LoVo (cell line): ENCODE measurements at regions not wholly inside any gene's neighbourhood (a gene's known extent, or its start where the extent isn't known, plus 50 kb on each side); places are given as distances from the start of the nearest gene placed in this dataset.
"Not testable (repeated sequence)": the region's sequence is repeated elsewhere in the genome, so short reads cannot be mapped to it uniquely, and the experiment has no call there.

Source experiments
- DNase-seq: peaks from one replicate; pipeline ENCODE4 v3.0.0-alpha.2; 2016; ENCODE audit warnings: low spot score

DNA sequence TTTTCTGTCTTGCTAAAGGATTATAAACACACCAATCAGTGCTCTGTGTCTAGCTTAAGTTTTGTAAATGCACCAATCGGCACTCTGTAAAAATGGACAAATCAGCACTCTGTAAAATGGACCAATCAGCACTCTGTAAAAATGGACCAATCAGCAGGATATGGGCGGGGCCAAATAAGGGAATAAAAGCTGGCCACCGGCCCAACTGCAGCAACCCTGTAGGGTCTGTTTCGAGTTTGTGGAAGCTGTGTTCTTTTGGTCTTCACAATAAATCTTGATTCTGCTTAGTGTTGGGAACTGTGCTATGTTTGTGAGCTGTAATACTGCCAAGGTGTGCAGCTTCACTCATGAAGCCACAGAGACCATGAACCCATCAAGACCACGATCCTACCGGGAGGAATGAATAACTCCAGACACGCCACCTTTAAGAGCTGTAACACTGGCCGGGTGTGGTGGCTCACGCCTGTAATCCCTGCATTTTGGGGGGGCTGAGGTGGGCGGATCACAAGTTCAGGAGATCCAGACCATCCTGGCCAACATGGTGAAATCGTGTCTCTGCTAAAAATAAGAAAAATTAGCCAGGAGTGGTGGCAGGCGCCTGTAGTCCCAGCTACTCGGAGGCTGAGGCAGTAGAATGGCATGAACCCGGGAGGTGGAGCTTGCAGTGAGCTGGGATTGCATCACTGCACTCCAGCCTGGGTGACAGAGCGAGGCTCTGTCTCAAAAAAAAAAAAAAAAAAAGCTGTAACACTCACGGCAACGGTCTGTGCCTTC is 133.0 kb upstream of the GDF10 start:
- DNase-seq, result not testable (repeated sequence)

DNA sequence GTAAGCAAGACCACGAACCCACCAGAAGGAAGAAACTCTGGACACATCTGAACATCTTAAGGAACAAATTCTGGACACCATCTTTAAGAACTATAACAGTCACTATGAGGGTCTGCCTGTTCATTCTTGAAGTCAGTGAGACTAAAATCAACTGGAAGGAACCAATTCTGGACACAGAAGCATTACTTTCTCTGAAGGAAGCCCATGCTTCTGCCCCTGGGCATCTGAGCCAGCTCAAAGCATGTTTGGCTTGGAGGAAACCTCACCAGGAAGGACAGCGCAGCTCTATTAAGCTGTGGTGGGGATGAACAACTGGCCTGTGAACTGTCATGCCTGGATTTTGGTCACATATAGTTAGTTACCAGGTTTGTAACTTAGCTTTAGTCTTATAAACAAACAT is 132.4 kb upstream of the GDF10 start:
- DNase-seq, result no peak

DNA sequence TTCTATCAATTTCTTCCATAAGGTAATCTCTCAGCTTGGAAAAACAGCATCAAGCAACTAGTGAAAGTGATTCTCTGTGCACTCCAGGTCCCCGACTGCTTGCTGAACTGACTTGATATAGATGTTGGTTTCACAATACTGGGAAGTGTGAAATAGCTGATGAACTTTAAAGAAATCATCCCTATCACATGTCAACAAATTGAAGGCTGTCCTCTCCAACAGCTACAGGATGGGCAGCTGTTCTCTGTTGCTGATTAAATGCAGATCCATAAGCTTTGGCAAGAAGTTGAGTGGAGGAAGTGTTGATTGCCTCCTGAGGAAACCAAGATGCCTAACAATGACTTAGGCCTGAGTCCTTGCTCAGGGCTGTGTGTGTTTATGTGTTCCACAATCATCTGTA is 130.4 kb upstream of the GDF10 start:
- DNase-seq, result no peak

DNA sequence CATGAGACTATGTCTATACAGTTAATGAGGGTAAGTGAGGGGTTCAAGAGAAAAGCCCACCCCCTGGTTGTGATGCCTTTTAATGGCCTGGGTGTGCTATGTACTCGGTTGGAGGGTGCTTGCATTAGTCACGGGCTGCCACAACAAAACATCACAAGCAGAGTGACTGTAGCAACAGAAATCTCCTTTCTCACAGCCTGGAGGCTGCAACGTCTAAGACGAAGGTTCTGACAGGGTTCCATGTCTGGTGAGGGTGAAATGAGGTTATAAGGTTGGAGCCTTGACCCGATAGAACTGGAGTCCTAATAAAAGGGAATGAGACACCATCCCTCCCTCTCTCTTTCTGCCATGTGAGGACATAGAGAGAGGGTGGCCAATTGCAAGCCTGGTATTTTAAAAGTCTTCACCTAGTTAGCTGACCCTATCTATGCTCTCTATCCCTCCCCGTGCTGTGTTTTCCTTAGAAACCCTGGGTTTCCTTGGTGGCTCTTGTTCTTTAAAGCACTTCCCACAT is 126.0 kb upstream of the GDF10 start:
- DNase-seq, result no peak

DNA sequence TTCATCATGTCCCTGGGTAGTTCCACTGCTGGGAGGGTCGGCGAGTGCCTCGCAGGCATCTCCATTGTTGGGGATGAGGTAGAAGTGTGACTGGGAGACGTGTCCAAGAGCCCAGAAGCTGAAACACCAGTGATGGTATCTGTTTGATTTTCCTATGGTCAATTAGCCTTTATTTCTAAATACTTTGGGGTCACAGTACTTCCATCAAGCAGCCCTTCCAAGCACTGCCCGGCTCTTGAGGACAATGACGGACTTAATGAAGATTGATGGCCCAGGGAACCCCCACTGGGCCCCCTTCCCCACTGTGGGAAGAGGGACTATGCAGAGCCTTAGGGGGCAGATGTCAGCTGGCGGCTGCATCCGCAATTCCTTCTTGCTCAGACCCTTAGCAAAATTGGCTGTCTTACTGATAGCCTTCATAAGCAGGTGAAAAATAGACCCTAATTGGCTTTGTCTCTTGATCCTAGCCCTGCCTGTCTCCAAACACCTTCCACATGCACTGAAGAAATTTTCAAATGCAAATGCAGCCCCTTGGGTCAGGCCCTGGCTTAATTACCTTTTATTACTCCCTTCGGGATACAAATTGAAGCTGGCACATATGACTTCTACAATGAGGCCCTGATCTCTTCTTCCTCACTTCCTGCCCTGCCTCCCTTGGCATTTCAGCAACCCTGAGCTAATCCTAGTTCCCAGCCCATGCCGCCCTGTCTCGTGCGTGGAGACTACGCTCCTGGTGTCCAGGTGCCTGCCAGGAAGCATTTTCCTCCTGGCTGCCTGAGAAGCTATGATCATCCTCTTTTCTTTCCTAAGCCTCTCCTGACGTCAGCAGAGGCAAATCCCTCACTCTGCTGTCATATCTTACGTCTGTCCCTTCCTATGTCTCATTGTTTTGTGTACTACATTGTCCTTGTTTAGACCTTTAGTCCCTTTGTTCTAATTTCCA is 124.5 kb upstream of the GDF10 start:
- DNase-seq, result no peak

DNA sequence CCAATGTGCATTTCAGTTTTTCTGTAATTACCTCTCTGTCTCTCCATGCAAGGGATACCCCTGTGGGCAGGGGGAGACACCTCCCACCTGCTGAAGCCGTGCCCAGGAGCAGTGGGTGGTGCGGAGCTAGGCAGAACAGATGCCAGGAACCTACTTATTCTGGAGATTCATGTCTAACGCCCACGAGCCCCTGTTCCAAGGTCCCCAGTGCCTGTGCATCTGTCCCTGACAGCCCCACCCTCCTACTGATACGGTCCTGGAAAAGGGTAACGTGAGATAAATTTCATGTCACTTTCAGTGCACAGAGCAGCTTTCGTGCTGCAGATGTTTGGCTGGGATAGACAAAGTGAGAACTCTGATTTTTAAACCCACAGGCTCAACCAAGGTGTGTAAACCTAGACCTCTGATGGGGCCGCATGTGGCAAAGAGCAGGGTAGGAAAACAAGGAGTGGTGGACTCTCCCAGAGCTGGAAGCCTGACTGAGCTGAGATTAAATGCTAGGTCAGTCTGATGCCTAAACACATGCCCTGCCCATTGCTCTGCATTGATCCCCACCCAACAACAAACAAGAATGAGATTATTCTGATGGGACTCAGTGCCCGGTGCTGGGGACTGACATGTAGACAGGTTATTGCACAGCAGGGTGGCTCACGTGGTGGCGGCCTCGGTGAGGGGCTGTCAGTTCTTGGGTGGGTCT is 123.6 kb upstream of the GDF10 start:
- DNase-seq, result no peak

DNA sequence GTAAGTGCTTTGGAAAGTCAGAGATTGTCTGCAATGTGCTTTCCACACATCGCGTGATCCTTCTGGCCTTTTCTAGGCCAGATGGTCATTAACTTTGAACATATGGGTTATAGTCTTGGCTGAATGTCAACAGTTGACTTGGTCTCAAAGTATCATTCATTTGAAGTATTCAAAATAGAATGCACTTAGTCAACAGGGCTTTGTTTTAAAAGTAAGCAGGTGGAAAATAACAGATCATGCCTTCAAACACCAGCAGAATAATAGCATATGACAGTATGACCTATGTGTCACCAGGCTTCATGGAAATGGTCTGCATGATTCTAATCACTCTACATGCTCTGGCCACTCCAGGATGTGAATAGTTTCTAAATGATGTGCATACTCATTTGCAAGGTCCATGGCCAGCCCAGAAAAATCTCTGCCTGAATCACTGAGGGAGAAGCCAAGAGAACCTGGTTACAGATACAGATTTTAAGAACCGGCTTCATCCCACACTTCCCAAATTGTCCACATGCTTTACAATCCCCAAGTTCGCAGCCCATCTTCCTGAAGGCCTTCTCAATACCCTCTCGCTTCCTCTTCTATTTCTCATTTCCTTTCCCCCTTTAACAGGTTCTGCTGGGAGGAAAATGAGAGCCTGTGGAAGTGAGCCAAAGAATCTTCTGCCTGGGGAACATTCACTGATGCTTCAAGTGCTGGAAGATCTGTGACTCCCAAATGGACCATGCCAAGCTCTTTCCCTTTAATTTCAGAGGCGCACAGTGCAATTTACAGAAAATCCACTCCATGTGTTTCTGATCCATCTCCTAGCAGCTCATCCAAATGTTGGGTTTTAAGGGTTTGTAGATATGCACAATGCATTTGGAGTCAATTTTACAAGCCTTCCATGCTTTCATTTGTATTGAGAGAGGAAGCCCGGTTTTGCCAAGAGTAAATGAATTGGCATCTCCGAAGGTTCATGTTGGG is 122.8 kb upstream of the GDF10 start:
- DNase-seq, result no peak

DNA sequence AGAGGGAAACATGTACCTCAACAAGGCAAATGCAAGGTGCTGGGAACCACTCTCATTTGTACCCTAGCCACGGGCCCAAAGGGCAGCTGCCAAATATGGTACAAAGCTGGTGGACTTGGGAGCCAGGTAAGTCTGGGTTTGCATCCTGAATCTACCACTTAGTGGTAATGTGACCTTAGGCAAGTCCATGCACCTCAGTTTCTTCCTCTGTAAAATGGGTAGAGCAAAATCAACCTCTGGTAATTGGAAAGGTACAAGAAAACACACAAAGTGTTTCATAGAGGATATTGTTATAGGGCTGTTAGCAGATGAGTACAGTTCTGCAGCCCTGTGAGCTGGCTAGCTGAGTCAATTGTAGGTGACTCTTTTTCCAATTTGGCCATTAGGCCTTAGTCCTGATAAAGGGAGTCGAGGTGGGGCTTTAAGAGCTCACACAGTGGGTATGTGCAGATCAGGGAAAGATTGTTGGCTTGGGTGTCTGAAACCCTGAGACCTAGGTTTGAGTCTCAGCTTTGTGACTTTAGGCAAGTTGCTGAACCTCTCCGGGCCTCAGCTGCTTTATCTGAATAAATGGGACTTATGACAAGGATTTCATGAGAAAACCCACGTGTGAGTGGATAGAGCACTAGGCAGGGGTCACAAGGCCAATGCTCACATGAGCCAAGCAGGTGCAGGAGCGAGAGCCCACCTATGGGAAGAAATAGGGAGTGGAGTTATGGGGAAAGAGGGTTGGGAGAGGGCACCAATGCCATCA is 121.3 kb upstream of the GDF10 start:
- no peak for DNase-seq

DNA sequence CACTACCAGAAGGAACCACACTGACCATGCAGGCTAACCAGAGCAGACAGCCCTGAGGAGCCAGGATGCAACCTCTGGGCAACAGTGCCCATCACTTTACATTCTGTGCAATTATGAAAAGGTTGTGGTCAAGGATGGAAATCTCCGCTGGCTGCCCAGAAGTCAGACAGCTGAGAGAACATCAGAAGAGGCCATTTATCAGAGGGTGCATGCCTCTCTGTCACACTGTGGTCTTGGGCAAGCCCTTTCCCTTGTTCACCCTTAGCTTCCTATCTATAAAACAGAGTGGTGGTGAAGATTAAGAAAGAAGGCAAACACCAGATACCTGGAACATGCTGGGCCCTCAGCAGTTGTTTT is 120.7 kb upstream of the GDF10 start:
- DNase-seq, result no peak

DNA sequence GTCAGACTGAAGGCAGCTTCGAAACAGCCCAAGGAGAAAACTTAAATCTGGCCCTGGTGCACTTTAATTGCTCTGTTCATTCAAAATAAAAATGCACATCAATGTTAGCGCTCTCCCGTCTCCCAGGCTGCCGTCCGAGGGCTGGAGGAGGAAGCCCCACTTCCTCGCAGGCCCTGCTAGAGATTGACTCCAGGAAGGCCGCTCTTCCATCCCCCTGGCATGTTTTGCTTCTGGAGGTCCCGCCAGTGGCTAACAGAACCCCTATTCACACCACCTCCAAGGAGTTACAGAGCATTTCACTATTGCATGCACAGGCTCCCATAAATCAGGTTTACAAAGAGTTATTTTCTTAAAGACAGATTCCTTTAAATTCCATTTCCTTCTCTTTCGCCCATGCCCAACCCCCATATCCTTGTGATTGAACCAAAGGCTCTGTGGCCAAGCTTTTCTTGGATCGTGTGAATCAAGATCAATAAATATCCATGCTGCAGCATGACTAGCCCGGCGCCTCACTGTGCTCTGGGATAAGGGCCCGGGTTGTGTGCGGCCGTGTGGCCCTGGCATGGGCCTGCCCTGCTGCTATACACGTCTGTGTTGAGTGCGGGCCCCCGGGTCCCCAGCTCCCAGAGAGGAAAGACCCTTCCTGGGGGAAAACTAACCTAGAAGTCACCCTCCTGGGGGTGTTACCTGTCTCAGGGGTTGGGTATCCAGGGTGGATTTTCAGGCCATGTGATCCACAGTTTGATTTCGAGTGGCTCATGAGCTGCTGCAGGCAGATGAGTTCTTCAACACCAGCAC is 118.7 kb upstream of the GDF10 start:
- no peak for DNase-seq

DNA sequence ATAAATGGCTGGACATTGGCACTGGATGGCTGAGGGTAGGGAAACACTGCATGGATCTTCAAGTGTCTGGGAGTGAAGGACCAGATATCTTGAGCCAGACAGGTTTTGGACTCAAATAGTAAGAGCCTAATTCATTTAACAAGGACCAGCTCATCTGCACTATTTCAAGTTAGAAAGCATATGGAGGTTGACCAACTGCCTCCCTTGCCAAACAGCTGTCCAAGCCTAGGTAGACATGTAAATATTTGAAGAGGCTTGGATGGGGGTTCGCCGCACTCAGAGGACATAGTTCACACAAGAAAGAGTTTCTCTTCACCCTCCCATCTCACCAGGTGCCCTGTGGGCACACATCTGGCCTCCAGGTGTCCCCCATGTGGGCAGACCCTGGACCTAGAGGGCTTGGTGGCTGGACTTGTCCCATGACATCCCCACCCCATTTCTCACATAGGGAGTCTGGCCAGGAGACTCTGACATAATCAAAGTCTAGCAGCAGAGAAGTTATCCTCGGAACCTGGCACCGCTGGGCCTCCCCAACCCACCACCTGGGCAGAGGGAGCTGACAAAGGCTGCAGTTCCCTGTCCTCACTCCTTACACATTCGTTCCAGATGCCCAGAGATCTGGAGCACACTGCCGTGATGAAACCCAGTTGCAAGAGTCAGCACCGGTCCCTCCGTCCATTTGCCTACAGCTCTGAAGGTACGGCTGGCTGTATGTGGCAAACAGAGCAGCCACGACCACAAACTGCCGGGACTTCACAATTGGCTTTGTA is 116.9 kb upstream of the GDF10 start:
- no peak for DNase-seq

DNA sequence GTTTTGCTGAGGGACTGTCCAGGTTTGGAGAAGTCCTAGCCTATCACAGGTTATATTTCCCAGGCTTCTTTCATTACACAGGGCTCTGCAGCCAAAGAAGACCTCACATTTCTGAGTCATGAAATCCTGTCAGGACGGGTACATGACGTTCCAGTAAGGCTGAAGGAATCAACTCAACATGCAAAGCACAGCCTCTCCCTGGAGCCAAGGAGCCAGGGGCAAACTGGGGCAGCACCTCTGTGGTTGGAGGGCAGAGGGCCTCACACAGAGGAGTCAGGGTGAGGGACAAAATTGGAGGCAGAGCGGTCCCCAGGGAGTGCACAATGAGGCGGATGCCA is 116.3 kb upstream of the GDF10 start:
- no peak for DNase-seq

DNA sequence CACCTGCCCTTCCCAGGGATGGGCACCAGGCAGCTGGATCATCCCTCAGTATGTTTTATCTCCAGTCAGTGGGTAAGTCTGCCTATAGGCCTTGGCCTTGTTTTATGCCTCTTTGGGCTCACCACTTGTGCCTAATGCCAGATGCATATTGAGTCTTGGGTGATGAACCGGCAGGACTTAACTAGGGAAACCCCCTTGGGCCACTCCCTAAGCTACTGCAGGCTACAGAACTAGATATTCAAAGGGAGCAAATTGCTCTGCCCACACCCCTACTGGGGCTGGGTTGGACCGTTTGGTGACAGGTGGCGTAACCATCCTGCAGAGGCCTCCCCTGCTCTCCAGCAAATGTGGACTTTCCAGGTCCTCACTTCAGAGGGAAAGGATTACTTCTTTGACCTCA is 115.7 kb upstream of the GDF10 start:
- no peak for DNase-seq

DNA sequence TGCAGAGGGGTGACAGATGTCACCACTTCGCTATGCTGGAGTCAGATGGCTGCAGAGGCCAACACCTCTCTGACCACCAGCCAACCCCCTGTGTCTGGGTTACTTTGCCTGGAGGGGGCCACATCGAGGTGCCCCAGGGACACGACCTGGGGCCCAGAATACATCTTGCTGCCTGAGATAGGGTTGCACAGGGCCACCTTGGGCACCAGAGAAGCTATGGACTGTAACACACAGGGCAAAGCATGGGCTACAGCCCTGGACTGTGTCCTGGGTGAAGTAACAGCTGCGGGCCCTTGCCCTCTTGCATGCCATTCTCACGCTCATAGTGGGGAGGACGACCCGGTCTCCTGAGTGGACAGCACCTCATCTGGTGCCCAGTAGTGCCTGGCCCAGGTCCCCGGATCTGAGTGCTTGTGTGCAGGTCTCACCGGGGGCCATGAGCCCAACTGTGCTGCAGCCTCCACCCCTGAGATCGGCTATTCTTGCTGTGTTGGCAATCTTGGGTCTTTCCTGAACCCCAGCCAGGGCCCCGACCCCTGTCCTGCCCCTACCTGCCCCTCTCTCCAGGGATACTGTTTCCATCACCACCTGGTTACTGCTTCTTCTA is 115.2 kb upstream of the GDF10 start:
- no peak for DNase-seq

DNA sequence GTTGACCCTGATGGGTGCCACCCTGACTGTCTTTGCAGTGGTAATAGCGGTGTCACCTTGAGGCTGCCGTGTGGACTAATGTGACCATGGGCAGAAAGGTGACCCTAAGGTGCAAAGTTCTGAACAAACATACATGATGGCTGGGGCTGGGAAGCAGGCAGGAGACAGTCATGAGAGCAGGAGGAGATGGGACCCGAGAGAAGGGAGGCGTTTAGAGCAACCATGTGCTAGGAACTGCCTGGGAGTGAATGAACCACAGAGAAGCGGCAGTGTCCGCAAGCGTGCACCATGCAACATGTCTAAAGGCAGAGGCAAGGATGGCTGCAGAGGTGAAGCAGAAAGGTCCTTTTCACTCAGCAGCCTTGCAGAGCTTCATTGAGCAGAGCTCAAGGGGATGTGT is 113.1 kb upstream of the GDF10 start:
- no peak for DNase-seq

DNA sequence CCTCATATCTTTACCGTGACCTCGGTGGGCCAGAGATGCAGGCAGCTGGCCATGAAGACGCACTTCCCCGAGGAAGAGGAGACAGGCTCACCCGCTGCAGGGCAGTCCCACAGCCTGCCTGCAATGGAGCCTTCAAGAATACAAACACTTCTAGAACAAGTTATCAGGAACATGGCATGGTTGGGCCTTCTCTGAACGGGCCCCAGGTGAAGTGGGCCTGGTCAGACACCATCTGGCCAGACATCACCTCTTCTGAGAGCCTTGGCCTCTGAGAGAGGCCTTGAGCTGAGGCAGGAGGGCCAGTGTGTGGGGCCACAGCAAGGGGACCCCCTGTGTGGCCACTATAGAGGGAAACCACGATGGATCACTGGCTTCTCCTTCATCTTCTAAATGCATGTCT is 112.4 kb upstream of the GDF10 start:
- DNase-seq, result no peak

DNA sequence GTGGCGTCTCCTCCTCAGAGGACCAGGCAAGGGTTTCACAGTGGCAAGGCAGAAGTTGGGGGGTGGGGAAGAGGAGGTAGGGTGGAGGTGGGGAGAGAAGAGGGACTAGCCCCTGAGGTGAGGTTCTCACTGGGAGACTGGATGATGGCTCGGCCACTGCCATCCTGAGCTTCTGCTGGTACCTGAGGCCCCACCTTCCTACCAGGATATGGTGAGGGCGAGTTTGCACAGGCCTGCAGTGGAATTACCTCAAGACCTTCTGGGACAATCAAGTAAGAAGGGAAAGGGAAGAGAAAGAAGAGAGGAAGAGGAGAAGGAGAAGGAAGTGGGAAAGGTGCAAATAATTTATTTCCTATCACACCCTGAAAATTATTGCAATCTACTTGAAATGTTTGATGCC is 111.8 kb upstream of the GDF10 start:
- DNase-seq, result no peak

DNA sequence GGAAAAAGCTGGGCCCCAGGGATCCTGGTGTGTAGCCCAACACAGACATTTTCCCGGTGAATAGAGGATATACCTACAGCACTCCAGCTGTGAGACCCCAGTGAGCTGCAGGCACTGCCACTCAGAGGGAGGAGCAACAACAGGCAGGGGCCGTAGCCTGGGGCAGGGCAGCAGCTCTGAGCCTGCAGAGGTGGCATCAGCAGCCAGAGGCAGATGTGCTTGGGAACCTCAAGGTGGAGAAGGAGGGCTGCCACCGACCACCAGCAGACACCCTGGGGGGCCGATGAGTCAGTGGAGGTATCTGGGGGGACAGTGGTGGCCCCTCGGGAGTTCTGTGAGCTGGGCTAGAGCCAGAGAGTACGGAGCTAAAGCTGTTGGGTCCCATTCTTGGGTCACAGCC is 110.2 kb upstream of the GDF10 start:
- DNase-seq, result no peak

DNA sequence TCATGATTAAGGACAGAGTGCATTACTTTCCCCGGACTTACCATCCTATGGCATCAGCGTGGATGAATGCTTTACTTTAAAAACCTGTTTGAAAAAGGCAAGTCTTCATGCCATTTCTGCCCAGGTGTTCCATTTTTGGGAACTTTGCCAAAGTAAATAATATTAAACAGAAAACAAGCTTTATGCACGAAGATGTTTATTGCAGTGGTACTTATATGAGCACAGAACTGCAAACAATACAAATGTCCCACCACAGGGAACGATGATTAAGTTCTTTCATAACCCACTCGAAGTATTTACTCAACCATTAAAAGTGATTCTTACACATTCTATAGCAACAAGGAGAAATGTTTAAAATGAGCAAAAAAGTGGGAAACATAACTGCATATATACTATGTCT is 109.7 kb upstream of the GDF10 start:
- DNase-seq, result peak; percentile 43
